NCI-H1930 (cell line): ENCODE measurements at regions not wholly inside any gene's neighbourhood (a gene's known extent, or its start where the extent isn't known, plus 50 kb on each side); places are given as distances from the start of the nearest gene placed in this dataset.
"Not testable (repeated sequence)": the region's sequence is repeated elsewhere in the genome, so short reads cannot be mapped to it uniquely, and the experiment has no call there.

Source experiments
- DNase-seq, 2 experiments: peaks; one replicate each; lab custom pipeline; 2025; lab: John Stamatoyannopoulos, UW

DNA sequence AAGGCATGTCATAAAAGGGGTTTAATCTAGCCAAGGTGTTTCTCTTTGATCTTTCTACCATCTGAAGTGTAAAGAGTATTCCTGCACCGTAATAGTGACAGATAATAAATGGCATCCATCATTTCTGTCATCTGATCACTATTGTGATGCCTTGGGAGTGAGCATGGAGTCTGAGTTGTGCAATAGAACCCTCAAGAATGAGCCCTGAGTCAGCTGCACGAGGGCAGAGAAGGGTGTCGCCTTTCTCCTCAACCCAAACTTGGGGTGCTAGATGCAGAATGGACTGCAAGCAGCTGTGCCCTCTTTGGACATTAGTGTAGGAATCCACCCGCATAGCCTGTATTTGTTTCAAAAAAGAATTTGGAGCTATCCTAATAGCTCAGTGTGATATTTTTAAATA lies 115.2 kb downstream of the ZNF37A start:
- no peak for DNase-seq

DNA sequence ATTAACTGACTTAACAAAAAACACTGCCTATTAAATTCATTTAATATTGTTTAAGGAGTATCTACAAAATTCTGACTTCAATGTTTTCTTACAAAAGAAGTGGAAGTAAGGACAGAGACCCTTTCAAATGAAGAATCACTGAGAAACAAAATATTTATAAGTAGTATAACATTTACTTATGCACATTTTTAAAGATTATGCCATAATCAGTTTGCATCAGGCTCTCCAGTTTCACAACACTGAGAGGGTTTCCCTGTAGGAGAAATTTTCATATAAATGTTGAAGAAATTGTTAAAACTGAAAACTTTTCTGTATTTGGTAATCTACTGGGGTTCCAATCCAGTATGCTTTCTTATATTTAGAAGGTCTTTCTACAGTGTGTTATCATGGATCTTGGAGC lies 115.6 kb downstream of the ZNF37A start:
- DNase-seq = not testable (repeated sequence)

- DNase-seq = no peak
These were observed 118.3 kb downstream of the ZNF37A start for GRCh38 chr10:38212460-38212859.

DNA sequence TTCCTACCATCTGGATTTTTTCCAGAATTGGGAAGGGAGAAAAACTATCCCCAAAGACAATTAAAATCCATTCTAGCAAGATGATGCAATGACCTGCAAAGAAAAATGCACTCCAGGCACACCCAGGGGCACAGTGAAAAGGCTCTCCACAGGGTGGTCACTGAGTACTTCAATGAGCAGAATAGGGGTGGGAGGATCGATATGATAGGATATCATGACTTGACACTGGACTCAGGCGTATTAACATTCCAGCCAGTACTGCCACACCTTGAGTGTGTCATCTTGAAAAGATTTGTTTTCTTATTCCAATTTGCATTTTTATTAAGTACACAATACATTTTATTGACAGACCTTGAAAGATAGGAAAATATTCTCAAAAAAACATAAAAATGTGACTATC lies 132.2 kb downstream of the ZNF37A start:
- DNase-seq = no peak

- DNase-seq = no peak
These were observed 134.3 kb downstream of the ZNF37A start for GRCh38 chr10:38228394-38228793.

DNA sequence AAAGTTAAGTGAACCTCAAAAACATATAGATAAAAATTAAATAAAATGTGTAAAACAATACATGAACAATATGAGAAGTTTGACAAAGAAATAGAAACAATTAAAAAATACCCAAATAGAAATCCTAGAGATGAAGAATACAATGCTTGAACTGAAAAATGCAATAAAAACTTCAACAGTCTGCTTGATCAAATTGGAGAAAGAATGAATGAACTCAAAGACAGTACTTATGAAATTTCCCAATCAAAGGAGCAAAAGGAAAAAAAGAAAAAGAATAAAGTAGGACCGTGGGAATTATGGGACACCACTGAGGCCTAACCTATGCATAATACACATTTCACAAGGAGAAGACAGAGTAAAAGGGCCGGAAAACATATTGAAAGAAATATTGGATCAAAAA lies 144.3 kb downstream of the ZNF37A start:
- DNase-seq = not testable (repeated sequence)

DNA sequence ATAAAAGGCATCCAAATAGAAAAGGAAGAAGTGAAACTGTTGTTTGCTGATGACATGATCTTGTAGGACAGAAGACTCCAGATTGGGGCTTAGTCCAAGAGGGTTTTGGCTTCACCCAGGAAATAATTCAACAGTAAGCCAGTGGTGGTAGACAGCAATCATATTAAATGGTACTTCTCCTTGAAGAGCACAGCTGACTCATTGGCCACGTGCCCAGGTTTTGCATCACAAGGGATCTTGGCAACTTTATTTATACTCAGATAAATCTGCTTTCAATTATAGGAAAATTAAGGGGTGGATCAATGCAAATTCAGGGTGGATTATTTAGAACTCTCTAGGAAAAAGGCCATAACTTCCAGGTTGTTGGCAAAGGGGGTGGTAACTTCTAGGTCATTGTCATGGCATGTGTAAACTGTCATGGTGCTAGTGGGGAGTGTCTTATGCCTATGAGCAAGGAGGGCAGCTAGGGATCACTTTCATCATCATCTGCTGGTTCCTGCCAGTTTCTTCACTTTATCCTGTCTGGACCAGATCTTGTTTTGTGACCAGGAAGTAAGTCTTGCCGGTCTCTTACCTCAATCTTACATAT lies 148.0 kb downstream of the ZNF37A start:
- not testable (repeated sequence) for DNase-seq

- DNase-seq = not testable (repeated sequence)
These were observed 154.0 kb downstream of the ZNF37A start for GRCh38 chr10:38248113-38248512.

DNA sequence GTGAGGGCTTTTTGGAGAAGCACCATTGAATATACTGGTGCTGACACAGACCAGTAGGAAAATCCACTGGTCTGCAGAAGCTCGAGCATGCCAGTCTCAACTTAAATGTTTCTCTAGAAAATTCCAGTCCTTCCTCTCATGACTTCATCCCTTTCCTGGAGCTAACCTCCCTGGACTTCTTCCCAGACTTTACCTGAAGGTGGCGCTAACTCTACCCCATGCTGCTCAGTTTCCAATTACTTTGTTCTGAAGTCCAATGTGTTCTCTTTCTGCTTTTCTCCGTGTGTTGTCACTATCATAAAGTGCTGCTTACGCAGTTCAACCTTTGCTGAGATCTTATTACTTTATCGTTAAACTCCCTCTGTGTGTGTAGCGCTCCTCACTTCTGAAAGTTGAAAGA lies 158.4 kb downstream of the ZNF37A start:
- not testable (repeated sequence) for DNase-seq

DNA sequence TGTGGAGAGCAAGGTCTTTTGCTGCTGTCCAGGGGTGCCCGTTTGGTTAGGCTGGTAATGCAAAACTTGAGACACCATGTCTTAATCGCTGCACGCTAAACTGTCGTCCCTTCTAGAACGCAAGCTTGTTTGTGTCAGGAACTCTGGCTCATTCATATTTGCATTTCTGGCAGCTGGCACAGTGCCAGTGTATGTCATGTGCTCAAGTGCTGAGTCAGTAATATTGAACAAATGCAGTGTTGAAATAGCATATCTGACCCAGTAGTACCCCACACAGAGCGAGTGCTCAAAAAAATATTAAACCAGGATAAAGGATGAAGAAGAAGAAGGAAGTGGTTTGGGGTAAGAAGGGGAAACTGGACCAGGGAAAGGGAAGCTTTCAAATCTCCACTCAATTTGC lies 173.4 kb downstream of the ZNF37A start:
- not testable (repeated sequence) for DNase-seq

GRCh38 chr10:38271031-38271430 lies 176.9 kb downstream of the ZNF37A start:
- not testable (repeated sequence) for DNase-seq

DNA sequence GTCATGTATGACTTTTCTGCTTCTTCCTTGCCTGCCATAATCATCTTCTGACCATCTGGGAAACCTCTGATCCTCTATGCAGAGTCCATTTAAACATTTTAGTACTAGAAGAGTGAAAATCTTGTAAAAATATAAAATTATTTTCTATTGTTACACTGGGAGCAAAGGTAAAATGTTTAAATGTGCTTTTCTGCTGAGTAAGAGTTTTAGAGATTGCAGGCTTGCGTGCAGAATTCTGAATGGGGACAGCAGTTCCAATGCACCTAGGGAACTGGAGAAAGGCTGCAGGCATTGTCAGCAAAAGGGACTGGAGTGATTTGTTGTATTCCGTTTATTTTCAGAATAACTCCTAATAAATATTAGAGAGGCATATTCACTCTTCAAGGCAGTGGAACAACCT lies 180.7 kb downstream of the ZNF37A start:
- DNase-seq = not testable (repeated sequence)

GRCh38 chr10:38292560-38292959 lies 198.4 kb downstream of the ZNF37A start:
- DNase-seq = not testable (repeated sequence)

DNA sequence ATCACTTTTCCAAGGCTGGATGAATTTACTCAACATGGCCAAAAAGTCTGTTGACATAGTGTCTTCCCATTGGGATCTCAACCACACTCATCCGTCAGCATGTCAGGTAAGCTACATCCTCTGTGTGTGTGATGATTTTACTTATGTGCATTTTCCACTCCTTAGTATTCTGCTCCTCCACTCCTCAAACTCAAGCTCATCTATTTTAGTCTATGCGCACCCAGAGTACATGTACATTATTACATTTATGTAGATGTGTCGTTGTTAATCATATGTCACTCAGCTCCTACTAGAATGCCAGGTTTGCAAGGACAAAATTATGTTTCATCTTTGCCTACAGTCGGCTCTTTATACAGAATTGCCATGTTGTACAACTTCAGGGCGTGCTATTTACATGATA lies 216.0 kb downstream of the ZNF37A start:
- not testable (repeated sequence) for DNase-seq

GRCh38 chr10:38315090-38315805 lies 221.1 kb downstream of the ZNF37A start:
- not testable (repeated sequence) for DNase-seq

DNA sequence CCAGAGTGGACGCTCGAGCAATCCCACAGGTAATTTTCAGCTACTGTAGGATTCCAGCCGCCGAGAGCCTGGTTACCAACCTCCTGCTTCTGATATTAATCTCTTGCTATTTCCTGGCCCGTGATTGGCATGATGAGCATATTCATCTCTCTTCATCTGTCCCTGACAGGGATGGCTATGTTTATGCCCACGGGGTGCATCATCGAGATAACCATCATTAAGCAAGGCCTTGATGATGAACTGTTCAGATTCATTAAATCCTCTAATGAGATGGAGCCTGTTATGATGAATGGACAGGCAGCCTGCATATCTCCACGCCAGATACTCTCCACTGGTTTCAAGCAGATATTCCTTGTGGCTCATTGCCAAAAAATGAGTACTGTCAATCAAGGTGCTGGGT lies 227.3 kb downstream of the ZNF37A start:
- DNase-seq = not testable (repeated sequence)

DNA sequence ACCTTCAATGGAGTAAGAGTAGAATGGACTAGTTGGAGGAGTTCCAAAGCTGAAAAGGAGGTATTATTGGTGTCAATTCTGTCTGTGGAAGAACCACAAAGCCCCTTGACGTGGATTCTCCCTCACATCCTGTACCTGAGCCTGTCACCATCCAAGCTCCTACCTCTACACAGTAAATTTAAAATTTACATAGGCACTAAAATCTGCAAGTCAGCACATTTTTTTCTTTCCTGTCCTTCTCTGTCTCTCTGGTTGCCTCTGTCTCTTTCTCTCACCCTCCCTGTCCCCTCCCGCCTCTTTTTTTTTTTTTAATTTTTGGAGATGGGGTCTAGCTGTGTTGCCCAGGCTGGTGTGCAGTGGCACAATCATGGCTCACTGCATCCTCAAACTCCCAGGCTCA lies 236.2 kb downstream of the ZNF37A start:
- not testable (repeated sequence) for DNase-seq

GRCh38 chr10:38331106-38331505 lies 237.0 kb downstream of the ZNF37A start:
- not testable (repeated sequence) for DNase-seq

DNA sequence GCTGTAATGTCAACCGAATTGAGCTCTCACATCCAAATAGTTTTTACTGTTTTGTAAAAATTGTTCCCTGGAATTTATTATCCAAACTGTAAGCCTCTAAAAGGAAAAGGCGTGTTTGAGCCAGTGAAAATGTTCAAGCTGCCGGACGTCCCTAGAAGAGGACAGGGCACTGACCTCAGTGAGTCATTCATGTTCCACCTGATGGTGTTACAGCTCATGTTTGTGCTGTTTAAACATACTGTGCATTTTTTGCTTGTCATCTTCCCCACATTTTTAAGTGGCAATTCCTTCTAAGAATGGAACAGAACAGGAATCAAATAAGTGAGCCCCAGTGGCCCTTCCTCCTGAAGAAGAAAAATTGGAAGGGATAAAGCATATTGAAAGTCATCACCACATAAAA lies 239.6 kb downstream of the ZNF37A start:
- not testable (repeated sequence) for DNase-seq

- DNase-seq = not testable (repeated sequence)
These were observed 256.5 kb downstream of the ZNF37A start for GRCh38 chr10:38350645-38351044.

- peak in 1 of 2 experiments; percentile 25 for DNase-seq
These were observed 260.3 kb downstream of the ZNF37A start for GRCh38 chr10:38354410-38354809.

DNA sequence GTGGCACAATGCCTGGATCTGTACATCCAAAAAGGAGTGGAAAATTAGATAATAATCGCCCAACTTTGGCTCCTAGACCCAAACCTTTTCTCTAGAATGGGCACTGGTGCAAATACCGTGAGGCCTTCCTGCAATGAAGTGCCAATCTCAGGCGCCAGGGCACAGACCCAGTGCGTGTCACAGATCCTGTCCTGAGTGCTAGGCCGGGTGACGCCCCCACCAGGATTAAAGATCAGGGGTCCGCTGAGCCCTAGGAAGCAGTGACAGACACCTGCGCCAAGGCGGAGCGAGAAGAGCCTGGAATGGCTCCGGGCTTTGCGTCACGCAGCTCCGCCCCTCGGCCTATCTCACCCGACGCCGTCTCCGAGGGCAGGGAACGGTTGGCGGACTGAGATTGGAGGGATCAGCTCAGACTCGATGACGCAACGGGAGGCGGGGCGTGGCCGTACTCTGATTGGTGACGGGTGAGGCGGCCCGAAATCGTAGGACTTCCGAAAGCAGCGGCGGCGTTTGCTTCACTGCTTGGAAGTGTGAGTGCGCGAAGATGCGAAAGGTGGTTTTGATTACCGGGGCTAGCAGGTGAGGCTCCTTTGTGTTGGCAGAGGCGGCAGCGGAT lies 261.9 kb downstream of the ZNF37A start:
- peak; percentile 20 to 52 for DNase-seq

GRCh38 chr10:38356527-38356926 lies 262.4 kb downstream of the ZNF37A start:
- not testable (repeated sequence) for DNase-seq
